Mesenteric fat pad (tissue), 1 donor: ENCODE measurements at regions not wholly inside any gene's neighbourhood (a gene's known extent, or its start where the extent isn't known, plus 50 kb on each side); places are given as distances from the start of the nearest gene placed in this dataset.

Source experiments
- DNase-seq: peaks from one replicate; pipeline ENCODE4 v3.0.0-alpha.2; 2020; ENCODE audit warnings: low spot score
- donor health status: DM: yes; HTN: yes; CAD: no.

GRCh38 chr21:16983420-16983819 is 529.4 kb upstream of the CXADR start:
- DNase-seq: no peak

- no peak for DNase-seq
Measured at GRCh38 chr21:16992448-16992847, 520.4 kb upstream of the CXADR start.

GRCh38 chr21:16993416-16994038 is 519.3 kb upstream of the CXADR start:
- no peak for DNase-seq

GRCh38 chr21:17002594-17003257 is 510.1 kb upstream of the CXADR start:
- no peak for DNase-seq

GRCh38 chr21:17003258-17003615 is 509.6 kb upstream of the CXADR start:
- DNase-seq: no peak

GRCh38 chr21:17003763-17004373 is 509.0 kb upstream of the CXADR start:
- no peak for DNase-seq

GRCh38 chr21:17032141-17032655 is 480.6 kb upstream of the CXADR start:
- no peak for DNase-seq

GRCh38 chr21:17044696-17045095 is 468.1 kb upstream of the CXADR start:
- DNase-seq: no peak

- no peak for DNase-seq
Measured at GRCh38 chr21:17045214-17045853, 467.5 kb upstream of the CXADR start.

- DNase-seq: no peak
Measured at GRCh38 chr21:17048974-17049373, 463.9 kb upstream of the CXADR start.

- DNase-seq: no peak
Measured at GRCh38 chr21:17050156-17050555, 462.7 kb upstream of the CXADR start.

GRCh38 chr21:17050646-17051045 is 462.2 kb upstream of the CXADR start:
- DNase-seq: no peak

- DNase-seq: no peak
Measured at GRCh38 chr21:17051054-17051453, 461.8 kb upstream of the CXADR start.

- DNase-seq: no peak
Measured at GRCh38 chr21:17053321-17053720, 459.5 kb upstream of the CXADR start.

GRCh38 chr21:17059936-17060335 is 452.9 kb upstream of the CXADR start:
- no peak for DNase-seq

- DNase-seq: no peak
Measured at GRCh38 chr21:17066006-17066405, 446.8 kb upstream of the CXADR start.

GRCh38 chr21:17071093-17071492 is 441.8 kb upstream of the CXADR start:
- DNase-seq: no peak

GRCh38 chr21:17081193-17081592 is 431.6 kb upstream of the CXADR start:
- no peak for DNase-seq

- DNase-seq: no peak
Measured at GRCh38 chr21:17082843-17083483, 429.9 kb upstream of the CXADR start.

- no peak for DNase-seq
Measured at GRCh38 chr21:17085707-17086106, 427.1 kb upstream of the CXADR start.

- no peak for DNase-seq
Measured at GRCh38 chr21:17088500-17088899, 424.3 kb upstream of the CXADR start.

GRCh38 chr21:17089091-17089491 is 423.8 kb upstream of the CXADR start:
- no peak for DNase-seq
